GM12872 (cell line): ENCODE measurements at regions not wholly inside any gene's neighbourhood (a gene's known extent, or its start where the extent isn't known, plus 50 kb on each side); places are given as distances from the start of the nearest gene placed in this dataset.

ENCODE experiments used
- TF ChIP-seq, protein P1 (sequence below): IDR thresholded peaks from 3 replicates; pipeline ENCODE4 v1.5.1; 2011; ENCODE audit warnings: low read depth, mild to moderate bottlenecking, low read length, moderate library complexity; ENCODE audit not compliant: insufficient read depth

DNA sequence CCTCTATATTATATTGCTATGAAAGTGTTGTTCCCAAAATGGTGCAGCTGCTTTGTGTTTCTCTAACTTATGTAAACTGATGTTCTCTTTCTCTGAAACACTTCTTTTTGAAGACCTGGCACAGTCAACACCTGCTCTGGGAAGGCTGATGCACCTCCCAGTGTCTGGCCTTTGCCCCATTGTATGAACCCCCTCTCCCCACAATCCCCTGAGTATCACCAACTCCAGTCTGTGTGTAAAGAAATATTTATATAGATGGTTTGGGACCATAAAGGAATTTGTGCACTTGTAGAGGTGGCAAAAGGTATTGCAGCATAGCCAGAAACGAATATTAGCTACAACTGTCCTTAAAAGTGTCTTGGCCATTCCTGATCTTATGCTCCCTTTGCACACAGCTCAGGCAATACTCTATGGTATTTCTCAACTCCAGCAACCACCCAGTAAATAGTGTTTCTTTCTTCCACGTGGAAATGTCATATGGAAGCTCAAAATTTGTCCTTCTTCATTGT, 365.2 kb upstream of the DDI1 start:
- TF ChIP-seq, protein P1, sequence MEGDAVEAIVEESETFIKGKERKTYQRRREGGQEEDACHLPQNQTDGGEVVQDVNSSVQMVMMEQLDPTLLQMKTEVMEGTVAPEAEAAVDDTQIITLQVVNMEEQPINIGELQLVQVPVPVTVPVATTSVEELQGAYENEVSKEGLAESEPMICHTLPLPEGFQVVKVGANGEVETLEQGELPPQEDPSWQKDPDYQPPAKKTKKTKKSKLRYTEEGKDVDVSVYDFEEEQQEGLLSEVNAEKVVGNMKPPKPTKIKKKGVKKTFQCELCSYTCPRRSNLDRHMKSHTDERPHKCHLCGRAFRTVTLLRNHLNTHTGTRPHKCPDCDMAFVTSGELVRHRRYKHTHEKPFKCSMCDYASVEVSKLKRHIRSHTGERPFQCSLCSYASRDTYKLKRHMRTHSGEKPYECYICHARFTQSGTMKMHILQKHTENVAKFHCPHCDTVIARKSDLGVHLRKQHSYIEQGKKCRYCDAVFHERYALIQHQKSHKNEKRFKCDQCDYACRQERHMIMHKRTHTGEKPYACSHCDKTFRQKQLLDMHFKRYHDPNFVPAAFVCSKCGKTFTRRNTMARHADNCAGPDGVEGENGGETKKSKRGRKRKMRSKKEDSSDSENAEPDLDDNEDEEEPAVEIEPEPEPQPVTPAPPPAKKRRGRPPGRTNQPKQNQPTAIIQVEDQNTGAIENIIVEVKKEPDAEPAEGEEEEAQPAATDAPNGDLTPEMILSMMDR, result peak; percentile 40; the same call in 1 of the 3 replicates

DNA sequence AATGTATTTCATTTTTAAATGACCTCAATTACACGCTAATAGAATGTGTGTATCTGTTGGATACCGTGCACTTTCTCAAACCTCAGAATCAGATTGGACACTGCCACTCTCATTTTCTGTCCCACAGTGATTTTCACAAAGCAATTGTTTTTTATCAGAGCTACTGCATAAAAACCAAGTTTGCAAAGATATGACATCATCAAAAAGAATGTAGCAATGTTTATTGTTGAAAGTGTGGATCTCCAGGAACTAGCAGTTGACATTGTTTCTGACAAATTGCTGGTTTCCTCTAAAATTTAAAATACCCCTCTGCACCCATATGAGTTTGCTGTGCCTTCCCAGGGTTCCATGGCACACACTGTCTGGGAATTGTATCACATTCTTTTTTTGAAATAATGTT, 362.7 kb upstream of the DDI1 start:
- TF ChIP-seq, protein P1, result no peak

DNA sequence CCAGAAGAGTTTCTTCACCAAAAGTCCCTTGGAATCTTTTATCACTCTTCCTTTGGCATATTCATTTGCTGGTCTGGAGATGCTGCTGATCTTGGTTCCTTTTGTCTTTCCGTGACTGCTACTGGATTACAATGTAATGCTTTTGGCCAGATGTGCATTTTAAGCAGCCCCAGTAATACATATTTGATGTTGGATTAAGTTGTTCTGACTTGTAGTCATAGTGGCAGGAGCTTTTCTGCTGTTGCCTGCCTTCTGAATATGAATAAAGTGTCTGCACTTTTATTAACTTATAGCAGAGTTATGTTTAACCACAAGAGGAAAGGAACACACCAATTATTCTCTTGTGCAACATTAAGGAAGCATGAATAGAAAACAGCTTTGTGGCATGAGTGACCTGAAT, 360.0 kb upstream of the DDI1 start:
- TF ChIP-seq, protein P1, result no peak

DNA sequence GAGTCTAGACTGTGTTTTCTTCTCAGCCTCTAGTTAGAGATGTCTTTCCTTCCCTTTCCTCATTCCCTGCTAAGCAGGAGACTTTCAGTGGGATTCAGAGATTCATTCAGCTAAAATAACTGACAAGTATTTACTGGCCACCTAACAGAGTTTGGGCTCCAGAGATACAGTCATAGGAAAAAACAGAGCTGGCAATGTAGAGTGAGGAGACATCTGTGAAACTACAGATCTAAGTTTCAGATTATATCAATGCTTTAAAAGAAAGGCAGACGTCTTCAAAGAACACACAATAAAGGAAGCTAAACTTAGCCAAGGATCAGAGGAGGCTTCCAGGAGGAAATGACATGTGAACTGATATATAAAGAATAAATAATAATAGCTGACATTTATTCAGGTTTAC, 355.6 kb upstream of the DDI1 start:
- TF ChIP-seq, protein P1, result no peak

DNA sequence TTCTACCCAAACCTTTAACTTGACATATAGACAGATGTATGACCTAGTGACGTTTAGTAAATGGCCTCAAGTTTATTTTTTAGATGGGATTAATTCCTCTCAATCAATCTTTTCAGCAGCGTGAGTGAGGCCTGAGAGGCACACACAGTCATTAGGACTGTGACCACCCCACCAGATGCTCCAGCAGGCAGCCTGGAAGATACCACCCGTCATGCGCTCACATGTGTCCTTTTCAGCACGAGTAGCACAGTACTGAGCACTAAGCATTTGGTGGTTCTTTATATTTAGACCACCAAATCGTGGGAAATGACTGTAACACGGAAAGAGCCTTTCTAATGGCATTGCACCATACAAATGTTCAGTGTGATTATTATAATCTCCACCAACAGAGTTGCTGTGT, 354.6 kb upstream of the DDI1 start:
- TF ChIP-seq, protein P1, result no peak

DNA sequence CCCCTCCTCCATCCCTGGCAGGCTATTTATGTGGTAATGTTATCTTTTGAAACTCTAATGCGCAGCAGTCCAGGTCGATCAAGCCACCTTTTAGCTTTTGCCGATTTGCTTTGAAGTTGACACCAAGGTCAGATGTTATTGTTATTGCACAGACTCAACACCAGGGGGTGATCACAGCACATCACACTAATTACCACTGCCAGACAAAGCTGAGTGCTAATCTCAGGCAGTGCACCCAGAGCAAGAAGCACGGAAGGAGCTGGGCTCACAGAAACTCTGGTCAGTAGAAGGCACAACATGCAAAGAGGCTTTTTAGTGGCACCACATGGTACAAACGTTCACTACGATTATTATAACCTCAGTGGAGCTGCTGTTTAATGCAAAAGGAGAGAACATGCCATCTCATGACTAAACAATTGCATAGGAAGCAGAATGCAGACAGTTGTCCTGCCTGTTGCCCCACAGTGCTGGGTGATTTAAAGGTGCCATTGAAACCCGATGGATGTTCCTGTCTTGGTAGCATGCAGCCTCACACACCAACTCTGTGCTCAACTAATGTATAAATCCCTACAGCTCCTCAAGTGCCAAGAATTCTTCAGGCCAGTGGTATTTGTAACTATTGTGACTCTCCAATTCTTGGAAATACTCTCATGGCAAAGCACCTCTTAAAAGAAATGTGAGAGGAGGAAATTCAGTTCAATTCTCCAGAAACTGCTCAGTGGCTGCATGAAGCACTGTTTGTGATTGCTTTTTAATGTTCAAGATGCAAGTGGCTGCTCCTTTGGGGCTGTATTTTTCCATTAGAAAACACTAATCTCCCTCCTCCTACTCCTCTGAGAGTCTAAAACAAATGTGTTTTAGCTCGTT, 353.9 kb upstream of the DDI1 start:
- TF ChIP-seq, protein P1, result peak; percentile 84

DNA sequence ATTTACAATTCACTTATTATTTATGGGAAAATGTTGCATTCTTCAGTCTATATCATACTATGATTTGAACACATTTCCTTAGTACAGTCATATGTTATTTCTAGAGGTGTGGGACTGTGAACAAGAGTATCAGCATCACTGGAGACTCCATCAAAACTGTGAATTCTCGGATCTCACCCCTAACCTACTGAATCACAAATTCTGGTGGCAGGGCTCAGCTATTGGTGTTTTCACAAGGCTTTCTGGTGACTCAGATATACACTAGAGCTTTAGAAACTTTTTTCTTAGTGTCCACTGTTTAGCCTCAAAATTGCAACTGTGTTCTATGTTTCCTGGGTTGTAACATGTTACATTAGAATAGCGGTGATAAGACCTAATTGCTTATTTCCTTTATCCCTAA, 352.9 kb upstream of the DDI1 start:
- TF ChIP-seq, protein P1, result no peak
